Uterus (tissue), 3 donors: ENCODE measurements at regions not wholly inside any gene's neighbourhood (a gene's known extent, or its start where the extent isn't known, plus 50 kb on each side); places are given as distances from the start of the nearest gene placed in this dataset.

ENCODE experiments used
- DNase-seq, 2 donors: peaks; one replicate each; pipeline ENCODE4 v3.0.0-alpha.2; 2019 to 2020
- H3K27ac ChIP-seq, 2 donors: fragments of 200-600 bp; sonication (generic); 1 replicate in 1 of 2; 2 replicates in 1 of 2; pipeline ENCODE4 v1.5.1; 2016 to 2018
- H3K27me3 ChIP-seq, 2 donors: fragments of 200-600 bp; sonication (generic); one replicate each; pipeline ENCODE4 v1.5.1; 2018 to 2019; ENCODE audit warnings: control low read depth in 1 of 2
- H3K36me3 ChIP-seq, 2 donors: fragments of 200-600 bp; sonication (generic); one replicate each; pipeline ENCODE4 v1.5.1; 2019; ENCODE audit warnings: control low read depth in 1 of 2
- H3K4me1 ChIP-seq, 2 donors: fragments of 200-600 bp; sonication (generic); one replicate each; pipeline ENCODE4 v1.5.1; 2018 to 2019; ENCODE audit warnings: control low read depth in 1 of 2
- H3K4me3 ChIP-seq, 2 donors: fragments of 200-600 bp; sonication (generic); 1 replicate in 1 of 2; 2 replicates in 1 of 2; pipeline ENCODE4 v1.5.1; 2018 to 2019; ENCODE audit warnings: mild to moderate bottlenecking in 1 of 2
- H3K9me3 ChIP-seq, 2 donors: fragments of 200-600 bp; sonication (generic); one replicate each; pipeline ENCODE4 v1.5.1; 2019; ENCODE audit warnings: control low read depth in 1 of 2
- CTCF ChIP-seq, 4 experiments: fragments of 200-600 bp in 2 of 4; fragments of 450-650 bp in 2 of 4; sonication (generic) in 2 of 4; IDR thresholded peaks; one replicate each; pipeline ENCODE4 v1.5.1; 2016 to 2019; ENCODE audit warnings: antibody characterized with exemption in 4 of 4, mild to moderate bottlenecking in 2 of 4, moderate library complexity in 1 of 4
- POLR2A ChIP-seq, 2 donors: fragments of 450-650 bp; IDR thresholded peaks; one replicate each; pipeline ENCODE4 v1.6.1; 2016; ENCODE audit warnings: antibody characterized with exemption in 2 of 2, mild to moderate bottlenecking in 1 of 2, moderate library complexity in 1 of 2
- intact Hi-C: fragments of 100-400 bp; cut with DNase I; formaldehyde crosslinking; loops from one replicate; pipeline ENCODE4 v1.15.1; 2023; ENCODE audit warnings: low total_unique reads
- donor health status: DM: yes; HTN: yes; CAD: no.

DNA sequence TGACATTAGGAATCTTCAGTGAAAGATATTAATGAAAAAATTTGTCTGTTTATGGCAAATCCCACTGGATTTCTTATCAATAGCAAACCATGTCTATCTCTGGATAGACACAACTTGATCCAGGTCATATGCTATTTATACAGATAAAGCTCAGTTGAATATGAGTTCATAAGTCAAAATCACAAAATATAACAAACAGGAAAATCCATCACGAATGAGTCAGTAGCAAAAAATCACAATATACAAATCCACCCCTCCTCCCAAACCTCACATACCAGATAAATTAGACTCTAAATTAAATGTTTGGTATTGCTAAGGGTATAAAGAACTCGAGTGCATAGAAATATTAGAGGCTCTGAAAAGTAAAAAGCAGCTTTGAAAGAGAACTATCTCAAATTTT, 420.5 kb downstream of the TLL1 start:
- no peak for DNase-seq
- H3K27me3 ChIP-seq, result no peaks in the 10 kb centered on the region
- no peak overlapping the region for H3K4me3 ChIP-seq
- H3K9me3 ChIP-seq, result no peaks in the 10 kb centered on the region
- H3K27ac ChIP-seq, result no peak overlapping the region
- no peaks in the 10 kb centered on the region for H3K4me1 ChIP-seq
- no peaks in the 10 kb centered on the region for H3K36me3 ChIP-seq
- intact Hi-C loops, result no loop called here
- TF ChIP-seq POLR2A (IDR thresholded peaks at IDR 0.05) (no peak), CTCF (IDR thresholded peaks at IDR 0.05) (no peak)

- Histone ChIP-seq H3K27me3 (no peaks in the 10 kb centered on the region), H3K27ac (no peak overlapping the region), H3K4me1 (no peaks in the 10 kb centered on the region), H3K4me3 (no peak overlapping the region), H3K9me3 (no peaks in the 10 kb centered on the region), H3K36me3 (no peaks in the 10 kb centered on the region)
- no peak for DNase-seq
- intact Hi-C loops, result no loop called here
- TF ChIP-seq CTCF (IDR thresholded peaks at IDR 0.05) (no peak), POLR2A (IDR thresholded peaks at IDR 0.05) (no peak)
These were observed 428.2 kb downstream of the TLL1 start for GRCh38 chr4:166301266-166301665.

- no peak overlapping the region for H3K27ac ChIP-seq
- no peak for TF ChIP-seq CTCF (IDR thresholded peaks at IDR 0.05)
- no peak for TF ChIP-seq POLR2A (IDR thresholded peaks at IDR 0.05)
- H3K4me1 ChIP-seq, result no peaks in the 10 kb centered on the region
- H3K27me3 ChIP-seq, result no peaks in the 10 kb centered on the region
- H3K9me3 ChIP-seq, result no peaks in the 10 kb centered on the region
- DNase-seq, result no peak
- intact Hi-C loops, result no loop called here
- no peaks in the 10 kb centered on the region for H3K36me3 ChIP-seq
- H3K4me3 ChIP-seq, result no peak overlapping the region
These were observed 435.6 kb downstream of the TLL1 start for GRCh38 chr4:166308647-166309046.

GRCh38 chr4:166309286-166309685, 436.2 kb downstream of the TLL1 start:
- Histone ChIP-seq H3K4me3 (no peak overlapping the region), H3K4me1 (no peaks in the 10 kb centered on the region), H3K27me3 (no peaks in the 10 kb centered on the region), H3K9me3 (no peaks in the 10 kb centered on the region), H3K27ac (no peak overlapping the region), H3K36me3 (no peaks in the 10 kb centered on the region)
- TF ChIP-seq POLR2A (IDR thresholded peaks at IDR 0.05) (no peak), CTCF (IDR thresholded peaks at IDR 0.05) (no peak)
- DNase-seq, result no peak
- intact Hi-C loops, result no loop called here

DNA sequence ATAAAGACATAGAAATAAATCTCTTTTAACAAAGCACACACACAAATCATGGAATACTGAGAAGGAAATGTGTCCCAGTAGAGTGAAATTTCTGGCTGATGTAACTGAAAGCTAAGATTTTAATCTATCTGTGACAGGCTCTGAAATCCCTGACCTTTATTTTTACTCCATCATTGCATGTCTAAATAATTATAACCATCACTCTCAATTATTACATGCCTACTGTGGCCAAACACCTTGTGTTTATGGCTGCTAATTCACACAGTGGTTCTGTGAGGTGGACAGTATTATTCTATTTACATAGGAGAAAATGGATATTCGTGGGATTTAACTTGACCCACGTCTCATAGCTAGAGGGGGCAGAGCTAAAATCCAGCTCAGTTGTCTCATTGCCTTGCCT, 438.1 kb downstream of the TLL1 start:
- no peak overlapping the region for H3K27ac ChIP-seq
- no peak for DNase-seq
- no peaks in the 10 kb centered on the region for H3K36me3 ChIP-seq
- no peaks in the 10 kb centered on the region for H3K27me3 ChIP-seq
- H3K4me3 ChIP-seq, result no peak overlapping the region
- no peaks in the 10 kb centered on the region for H3K9me3 ChIP-seq
- intact Hi-C loops, result no loop called here
- TF ChIP-seq CTCF (IDR thresholded peaks at IDR 0.05) (no peak), POLR2A (IDR thresholded peaks at IDR 0.05) (no peak)
- H3K4me1 ChIP-seq, result no peaks in the 10 kb centered on the region
